AG09309 (cell line): ENCODE measurements at regions not wholly inside any gene's neighbourhood (a gene's known extent, or its start where the extent isn't known, plus 50 kb on each side); places are given as distances from the start of the nearest gene placed in this dataset.

Experiments used
- DNase-seq: peaks from one replicate; pipeline ENCODE4 v3.0.0-alpha.2; 2010; ENCODE audit warnings: low read depth
- H3K4me3 ChIP-seq: 2 replicates; pipeline ENCODE4 v1.5.1; 2011; ENCODE audit warnings: mild to moderate bottlenecking, low read depth, low read length, moderate library complexity; ENCODE audit not compliant: control insufficient read depth
- CTCF ChIP-seq: IDR thresholded peaks from 2 replicates; pipeline ENCODE4 v1.5.1; 2011; ENCODE audit warnings: mild to moderate bottlenecking, low read depth, low read length, inconsistent platforms; ENCODE audit not compliant: insufficient read depth, control insufficient read depth; ENCODE audit errors: missing control alignments

GRCh38 chr2:193517615-193518014 is 1322.9 kb upstream of the TMEFF2 start:
- no peak overlapping the region for H3K4me3 ChIP-seq
- no peak for DNase-seq
- TF ChIP-seq CTCF = no peak

- no peak overlapping the region for H3K4me3 ChIP-seq
- DNase-seq = no peak
- TF ChIP-seq CTCF = no peak
Observed at GRCh38 chr2:193506035-193506434, 1311.3 kb upstream of the TMEFF2 start.

- no peak overlapping the region for H3K4me3 ChIP-seq
- no peak for DNase-seq
- no peak for TF ChIP-seq CTCF
Observed at GRCh38 chr2:193505620-193506019, 1310.9 kb upstream of the TMEFF2 start.

- H3K4me3 ChIP-seq = no peak overlapping the region
- TF ChIP-seq CTCF = no peak
- DNase-seq = no peak
Observed at GRCh38 chr2:193502363-193503035, 1307.8 kb upstream of the TMEFF2 start.

GRCh38 chr2:193496786-193497185 is 1302.1 kb upstream of the TMEFF2 start:
- H3K4me3 ChIP-seq = no peak overlapping the region
- DNase-seq = no peak
- no peak for TF ChIP-seq CTCF

GRCh38 chr2:193482557-193482956 is 1287.8 kb upstream of the TMEFF2 start:
- DNase-seq = no peak
- no peak overlapping the region for H3K4me3 ChIP-seq
- no peak for TF ChIP-seq CTCF
